ENCODE measurements at regions not wholly inside any gene's neighbourhood (a gene's known extent, or its start where the extent isn't known, plus 50 kb on each side); places are given as distances from the start of the nearest gene placed in this dataset.

DNA sequence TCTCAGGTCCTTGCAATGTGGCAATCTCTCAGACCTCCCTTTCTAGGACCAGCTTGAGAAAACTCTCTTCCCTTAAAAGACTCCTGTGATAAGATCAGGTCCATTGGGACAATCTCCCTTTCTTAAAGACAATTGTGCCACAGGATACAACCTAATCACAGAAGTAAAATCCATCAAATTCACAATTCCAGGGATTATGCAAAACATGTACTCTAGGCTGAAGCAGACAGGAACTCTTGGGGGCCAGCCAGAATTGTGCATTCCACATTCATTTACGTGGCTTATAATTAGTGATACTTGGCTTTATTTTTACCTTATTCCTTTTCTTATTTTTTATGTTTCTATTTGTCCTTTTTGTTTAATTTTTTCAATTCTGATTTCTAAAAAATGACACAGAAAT, 257.9 kb downstream of the KLF12 start:
- TF ChIP-seq, protein P1, sequence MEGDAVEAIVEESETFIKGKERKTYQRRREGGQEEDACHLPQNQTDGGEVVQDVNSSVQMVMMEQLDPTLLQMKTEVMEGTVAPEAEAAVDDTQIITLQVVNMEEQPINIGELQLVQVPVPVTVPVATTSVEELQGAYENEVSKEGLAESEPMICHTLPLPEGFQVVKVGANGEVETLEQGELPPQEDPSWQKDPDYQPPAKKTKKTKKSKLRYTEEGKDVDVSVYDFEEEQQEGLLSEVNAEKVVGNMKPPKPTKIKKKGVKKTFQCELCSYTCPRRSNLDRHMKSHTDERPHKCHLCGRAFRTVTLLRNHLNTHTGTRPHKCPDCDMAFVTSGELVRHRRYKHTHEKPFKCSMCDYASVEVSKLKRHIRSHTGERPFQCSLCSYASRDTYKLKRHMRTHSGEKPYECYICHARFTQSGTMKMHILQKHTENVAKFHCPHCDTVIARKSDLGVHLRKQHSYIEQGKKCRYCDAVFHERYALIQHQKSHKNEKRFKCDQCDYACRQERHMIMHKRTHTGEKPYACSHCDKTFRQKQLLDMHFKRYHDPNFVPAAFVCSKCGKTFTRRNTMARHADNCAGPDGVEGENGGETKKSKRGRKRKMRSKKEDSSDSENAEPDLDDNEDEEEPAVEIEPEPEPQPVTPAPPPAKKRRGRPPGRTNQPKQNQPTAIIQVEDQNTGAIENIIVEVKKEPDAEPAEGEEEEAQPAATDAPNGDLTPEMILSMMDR (IDR thresholded peaks at IDR 0.05; ENCODE audit: unreplicated experiment), result no peak
- Mint-ChIP-seq H3K4me3 (ENCODE audit: unreplicated experiment) (no peak overlapping the region), H3K4me1 (ENCODE audit: unreplicated experiment) (peaks cover 11% of the 10 kb centered on the region), H3K27ac (ENCODE audit: unreplicated experiment) (no peak overlapping the region), H3K9me3 (ENCODE audit: unreplicated experiment) (no peaks in the 10 kb centered on the region), H3K36me3 (ENCODE audit: low read depth, unreplicated experiment) (no peaks in the 10 kb centered on the region), H3K27me3 (ENCODE audit: unreplicated experiment) (peaks cover 2% of the 10 kb centered on the region)
- no peak for DNase-seq (ENCODE audit: low spot score)

GRCh38 chr13:73873940-73874830, 260.0 kb downstream of the KLF12 start:
- no peak for DNase-seq (ENCODE audit: low spot score)

GRCh38 chr13:73872397-73872796, 261.8 kb downstream of the KLF12 start:
- Mint-ChIP-seq H3K9me3 (ENCODE audit: unreplicated experiment) (no peaks in the 10 kb centered on the region), H3K27ac (ENCODE audit: unreplicated experiment) (no peak overlapping the region), H3K27me3 (ENCODE audit: unreplicated experiment) (no peaks in the 10 kb centered on the region), H3K4me3 (ENCODE audit: unreplicated experiment) (no peak overlapping the region), H3K4me1 (ENCODE audit: unreplicated experiment) (peaks cover 15% of the 10 kb centered on the region), H3K36me3 (ENCODE audit: low read depth, unreplicated experiment) (no peaks in the 10 kb centered on the region)
- DNase-seq (ENCODE audit: low spot score), result no peak
- TF ChIP-seq, protein P1 (IDR thresholded peaks at IDR 0.05; ENCODE audit: unreplicated experiment), result no peak

More at GRCh38 chr13:73873940-73874830, 260.0 kb downstream of the KLF12 start:
- Mint-ChIP-seq H3K27ac (ENCODE audit: unreplicated experiment) (peak overlapping the region; percentile 10), H3K4me3 (ENCODE audit: unreplicated experiment) (no peak overlapping the region), H3K27me3 (ENCODE audit: unreplicated experiment) (no peaks in the 10 kb centered on the region), H3K9me3 (ENCODE audit: unreplicated experiment) (no peaks in the 10 kb centered on the region), H3K4me1 (ENCODE audit: unreplicated experiment) (peaks cover 15% of the 10 kb centered on the region), H3K36me3 (ENCODE audit: low read depth, unreplicated experiment) (no peaks in the 10 kb centered on the region)
- TF ChIP-seq, protein P1 (IDR thresholded peaks at IDR 0.05; ENCODE audit: unreplicated experiment), result no peak

GRCh38 chr13:73870970-73871935, 263.0 kb downstream of the KLF12 start:
- TF ChIP-seq, protein P1 (IDR thresholded peaks at IDR 0.05; ENCODE audit: unreplicated experiment), result no peak

More at GRCh38 chr13:73870970-73871935, 263.0 kb downstream of the KLF12 start:
- Mint-ChIP-seq H3K27me3 (ENCODE audit: unreplicated experiment) (no peaks in the 10 kb centered on the region), H3K27ac (ENCODE audit: unreplicated experiment) (no peak overlapping the region), H3K36me3 (ENCODE audit: low read depth, unreplicated experiment) (no peaks in the 10 kb centered on the region), H3K9me3 (ENCODE audit: unreplicated experiment) (no peaks in the 10 kb centered on the region), H3K4me1 (ENCODE audit: unreplicated experiment) (peaks cover 11% of the 10 kb centered on the region), H3K4me3 (ENCODE audit: unreplicated experiment) (no peak overlapping the region)
- no peak for DNase-seq (ENCODE audit: low spot score)

Measured in endothelial cell (in vitro differentiated cells).